ENCODE measurements at regions not wholly inside any gene's neighbourhood (a gene's known extent, or its start where the extent isn't known, plus 50 kb on each side); places are given as distances from the start of the nearest gene placed in this dataset.

- DNase-seq, result no peak
These were observed 301.9 kb upstream of the HS3ST1 start for GRCh38 chr4:11730545-11730944.

- DNase-seq, result no peak
These were observed 300.9 kb upstream of the HS3ST1 start for GRCh38 chr4:11729548-11729947.

GRCh38 chr4:11727903-11728564 is 299.3 kb upstream of the HS3ST1 start:
- no peak for DNase-seq

- DNase-seq, result no peak
These were observed 296.0 kb upstream of the HS3ST1 start for GRCh38 chr4:11724731-11725130.

- no peak for DNase-seq
These were observed 293.5 kb upstream of the HS3ST1 start for GRCh38 chr4:11722223-11722622.

GRCh38 chr4:11720292-11720691 is 291.6 kb upstream of the HS3ST1 start:
- DNase-seq, result no peak

GRCh38 chr4:11719879-11720278 is 291.2 kb upstream of the HS3ST1 start:
- DNase-seq, result no peak

- DNase-seq, result no peak
These were observed 287.2 kb upstream of the HS3ST1 start for GRCh38 chr4:11715753-11716521.

GRCh38 chr4:11710453-11711093 is 281.9 kb upstream of the HS3ST1 start:
- DNase-seq, result no peak

- DNase-seq, result no peak
These were observed 275.6 kb upstream of the HS3ST1 start for GRCh38 chr4:11704186-11704830.

GRCh38 chr4:11702886-11703557 is 274.3 kb upstream of the HS3ST1 start:
- no peak for DNase-seq

- DNase-seq, result no peak
These were observed 273.5 kb upstream of the HS3ST1 start for GRCh38 chr4:11701966-11702725.

- no peak for DNase-seq
These were observed 272.1 kb upstream of the HS3ST1 start for GRCh38 chr4:11700751-11701226.

GRCh38 chr4:11698846-11699590 is 270.3 kb upstream of the HS3ST1 start:
- DNase-seq, result no peak

- no peak for DNase-seq
These were observed 269.3 kb upstream of the HS3ST1 start for GRCh38 chr4:11698033-11698432.

- no peak for DNase-seq
These were observed 265.0 kb upstream of the HS3ST1 start for GRCh38 chr4:11693693-11694092.

GRCh38 chr4:11691236-11691635 is 262.5 kb upstream of the HS3ST1 start:
- no peak for DNase-seq

GRCh38 chr4:11687727-11688126 is 259.0 kb upstream of the HS3ST1 start:
- no peak for DNase-seq

GRCh38 chr4:11685481-11685880 is 256.8 kb upstream of the HS3ST1 start:
- DNase-seq, result no peak

- DNase-seq, result no peak
These were observed 246.5 kb upstream of the HS3ST1 start for GRCh38 chr4:11675051-11675800.

GRCh38 chr4:11670304-11670703 is 241.6 kb upstream of the HS3ST1 start:
- no peak for DNase-seq

All from CD4-positive, alpha-beta T cell treated with Interferon gamma for 1 hour (primary cell).